ENCODE measurements at regions not wholly inside any gene's neighbourhood (a gene's known extent, or its start where the extent isn't known, plus 50 kb on each side); places are given as distances from the start of the nearest gene placed in this dataset.

- no peaks in the 10 kb centered on the region for H3K79me2 ChIP-seq (replicated peaks; ENCODE audit: insufficient read depth)
- Mint-ChIP-seq H3K27me3 (ENCODE audit: insufficient read depth, low read depth, poor library complexity) (peaks cover 20% of the 10 kb centered on the region), H3K9me3 (no peaks in the 10 kb centered on the region), H3K4me1 (no peaks in the 10 kb centered on the region), H3K27ac (no peak overlapping the region), H3K4me3 (no peak overlapping the region), H3K36me3 (ENCODE audit: low read depth) (no peaks in the 10 kb centered on the region)
- ATAC-seq (no peak), DNase-seq (ENCODE audit: low spot score) (no peak)
- no peak overlapping the region for H2AFZ ChIP-seq
- no peaks in the 10 kb centered on the region for H3K9me2 ChIP-seq (ENCODE audit: insufficient read depth)
- H3K4me2 ChIP-seq, result no peak overlapping the region
- H3K36me3 ChIP-seq (ENCODE audit: insufficient read depth), result no peaks in the 10 kb centered on the region
- H3K27me3 ChIP-seq (ENCODE audit: insufficient read depth), result no peaks in the 10 kb centered on the region
- no peak overlapping the region for H3K4me3 ChIP-seq
- TF ChIP-seq, protein P1, sequence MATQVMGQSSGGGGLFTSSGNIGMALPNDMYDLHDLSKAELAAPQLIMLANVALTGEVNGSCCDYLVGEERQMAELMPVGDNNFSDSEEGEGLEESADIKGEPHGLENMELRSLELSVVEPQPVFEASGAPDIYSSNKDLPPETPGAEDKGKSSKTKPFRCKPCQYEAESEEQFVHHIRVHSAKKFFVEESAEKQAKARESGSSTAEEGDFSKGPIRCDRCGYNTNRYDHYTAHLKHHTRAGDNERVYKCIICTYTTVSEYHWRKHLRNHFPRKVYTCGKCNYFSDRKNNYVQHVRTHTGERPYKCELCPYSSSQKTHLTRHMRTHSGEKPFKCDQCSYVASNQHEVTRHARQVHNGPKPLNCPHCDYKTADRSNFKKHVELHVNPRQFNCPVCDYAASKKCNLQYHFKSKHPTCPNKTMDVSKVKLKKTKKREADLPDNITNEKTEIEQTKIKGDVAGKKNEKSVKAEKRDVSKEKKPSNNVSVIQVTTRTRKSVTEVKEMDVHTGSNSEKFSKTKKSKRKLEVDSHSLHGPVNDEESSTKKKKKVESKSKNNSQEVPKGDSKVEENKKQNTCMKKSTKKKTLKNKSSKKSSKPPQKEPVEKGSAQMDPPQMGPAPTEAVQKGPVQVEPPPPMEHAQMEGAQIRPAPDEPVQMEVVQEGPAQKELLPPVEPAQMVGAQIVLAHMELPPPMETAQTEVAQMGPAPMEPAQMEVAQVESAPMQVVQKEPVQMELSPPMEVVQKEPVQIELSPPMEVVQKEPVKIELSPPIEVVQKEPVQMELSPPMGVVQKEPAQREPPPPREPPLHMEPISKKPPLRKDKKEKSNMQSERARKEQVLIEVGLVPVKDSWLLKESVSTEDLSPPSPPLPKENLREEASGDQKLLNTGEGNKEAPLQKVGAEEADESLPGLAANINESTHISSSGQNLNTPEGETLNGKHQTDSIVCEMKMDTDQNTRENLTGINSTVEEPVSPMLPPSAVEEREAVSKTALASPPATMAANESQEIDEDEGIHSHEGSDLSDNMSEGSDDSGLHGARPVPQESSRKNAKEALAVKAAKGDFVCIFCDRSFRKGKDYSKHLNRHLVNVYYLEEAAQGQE (IDR thresholded peaks at IDR 0.05; ENCODE audit: unreplicated experiment), result no peak
- TF ChIP-seq EZH2phosphoT487 (IDR thresholded peaks at IDR 0.05; ENCODE audit: unreplicated experiment) (no peak), ZNF331 (CRISPR knock-in tag; IDR thresholded peaks at IDR 0.05; ENCODE audit: low read depth) (no peak), CTCF (conservative IDR thresholded peaks at IDR 0.05; ENCODE audit: low read depth in 2 of 2) (no peak), EZH2 (IDR thresholded peaks at IDR 0.05; ENCODE audit: low read depth, unreplicated experiment) (no peak), ZNF114 (CRISPR knock-in tag; IDR thresholded peaks at IDR 0.05) (no peak), STAT1 (IDR thresholded peaks at IDR 0.05; ENCODE audit: unreplicated experiment) (no peak), CREB1 (CRISPR knock-in tag; IDR thresholded peaks at IDR 0.05; ENCODE audit: low read depth) (no peak), NANOG (IDR thresholded peaks at IDR 0.05; ENCODE audit: borderline replicate concordance) (no peak), POLR2AphosphoS5 (IDR thresholded peaks at IDR 0.05; ENCODE audit: low read depth) (no peak), ETS1 (IDR thresholded peaks at IDR 0.05) (no peak)
- H3F3A ChIP-seq (replicated peaks; ENCODE audit: low read depth), result no peaks in the 10 kb centered on the region
- no peak overlapping the region for H3K27ac ChIP-seq (ENCODE audit: low read depth)
- H3K4me1 ChIP-seq (ENCODE audit: insufficient read depth), result no peaks in the 10 kb centered on the region
- no peaks in the 10 kb centered on the region for H4K20me1 ChIP-seq (replicated peaks; ENCODE audit: insufficient read depth)
Observed at GRCh38 chr15:66948294-66948693, 117.1 kb upstream of the SMAD3 start.

Measured in GM23338 (cell line).